IPS-18a (cell line): ENCODE measurements at regions not wholly inside any gene's neighbourhood (a gene's known extent, or its start where the extent isn't known, plus 50 kb on each side); places are given as distances from the start of the nearest gene placed in this dataset.

Experiments used
- H3K27ac ChIP-seq: one replicate; pipeline ENCODE4 v1.5.1; 2013; ENCODE audit warnings: low read length
- H3K27me3 ChIP-seq: one replicate; pipeline ENCODE4 v1.6.1; 2013; ENCODE audit warnings: mild to moderate bottlenecking, low read length; ENCODE audit not compliant: control insufficient read depth, insufficient read depth
- H3K36me3 ChIP-seq: one replicate; pipeline ENCODE4 v1.6.1; 2013; ENCODE audit warnings: low read depth, low read length; ENCODE audit not compliant: control insufficient read depth
- H3K4me1 ChIP-seq: one replicate; pipeline ENCODE4 v1.6.1; 2013; ENCODE audit warnings: low read depth, low read length; ENCODE audit not compliant: control insufficient read depth
- H3K4me3 ChIP-seq: one replicate; pipeline ENCODE4 v1.5.1; 2013; ENCODE audit warnings: low read length
- H3K9ac ChIP-seq: one replicate; pipeline ENCODE4 v1.6.1; 2013; ENCODE audit warnings: mild to moderate bottlenecking, low read length, moderate library complexity
- H3K9me3 ChIP-seq: one replicate; pipeline ENCODE4 v1.6.1; 2013; ENCODE audit warnings: low read depth, low read length; ENCODE audit not compliant: control insufficient read depth

DNA sequence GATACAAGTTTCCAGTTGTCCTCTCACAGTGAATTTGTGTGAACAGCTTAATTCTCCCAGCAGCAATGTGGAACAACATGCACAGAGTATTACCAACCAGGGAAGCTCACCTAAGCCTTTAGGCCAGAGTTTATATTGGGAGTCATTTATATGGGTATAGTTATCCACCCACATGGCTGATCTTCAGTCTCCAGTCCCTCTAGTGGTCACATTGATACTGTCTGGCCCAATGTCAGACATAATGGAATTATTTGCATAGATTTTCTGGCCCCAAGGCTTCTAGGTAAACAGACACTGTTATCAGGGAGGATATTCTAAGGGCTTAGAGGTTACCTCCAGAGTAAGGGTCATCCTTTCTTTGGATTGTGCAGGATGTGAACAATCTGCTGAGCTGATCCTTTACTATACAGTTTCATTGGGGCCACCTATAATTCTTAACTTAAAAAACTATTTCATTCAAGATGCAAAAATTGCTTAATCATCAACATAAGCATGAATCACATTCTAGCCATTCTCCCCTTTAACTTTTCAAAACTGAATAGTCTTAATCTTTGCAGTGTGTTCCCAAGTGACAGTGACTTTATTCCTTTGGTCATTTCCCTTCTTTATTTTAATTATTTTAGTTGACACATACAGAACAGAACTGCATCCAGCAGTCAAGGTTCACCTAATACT, 210.9 kb downstream of the LTN1 start:
- no peaks in the 10 kb centered on the region for H3K4me1 ChIP-seq
- H3K4me3 ChIP-seq = no peak overlapping the region
- no peaks in the 10 kb centered on the region for H3K27me3 ChIP-seq
- H3K27ac ChIP-seq = no peak overlapping the region
- no peaks in the 10 kb centered on the region for H3K9me3 ChIP-seq
- no peaks in the 10 kb centered on the region for H3K36me3 ChIP-seq
- H3K9ac ChIP-seq = no peak overlapping the region

- no peak overlapping the region for H3K4me3 ChIP-seq
- no peaks in the 10 kb centered on the region for H3K4me1 ChIP-seq
- H3K9ac ChIP-seq = no peak overlapping the region
- no peaks in the 10 kb centered on the region for H3K36me3 ChIP-seq
- H3K27me3 ChIP-seq = no peaks in the 10 kb centered on the region
- H3K27ac ChIP-seq = no peak overlapping the region
- H3K9me3 ChIP-seq = no peaks in the 10 kb centered on the region
Measured at GRCh38 chr21:28779914-28780313, 212.8 kb downstream of the LTN1 start.

- H3K27ac ChIP-seq = no peak overlapping the region
- H3K9ac ChIP-seq = no peak overlapping the region
- no peaks in the 10 kb centered on the region for H3K4me1 ChIP-seq
- H3K4me3 ChIP-seq = no peak overlapping the region
- no peaks in the 10 kb centered on the region for H3K27me3 ChIP-seq
- no peaks in the 10 kb centered on the region for H3K36me3 ChIP-seq
- no peaks in the 10 kb centered on the region for H3K9me3 ChIP-seq
Measured at GRCh38 chr21:28776251-28776650, 216.4 kb downstream of the LTN1 start.

GRCh38 chr21:28775071-28775470, 217.6 kb downstream of the LTN1 start:
- H3K4me1 ChIP-seq = no peaks in the 10 kb centered on the region
- H3K4me3 ChIP-seq = no peak overlapping the region
- H3K36me3 ChIP-seq = no peaks in the 10 kb centered on the region
- H3K27ac ChIP-seq = no peak overlapping the region
- no peak overlapping the region for H3K9ac ChIP-seq
- H3K9me3 ChIP-seq = no peaks in the 10 kb centered on the region
- no peaks in the 10 kb centered on the region for H3K27me3 ChIP-seq

DNA sequence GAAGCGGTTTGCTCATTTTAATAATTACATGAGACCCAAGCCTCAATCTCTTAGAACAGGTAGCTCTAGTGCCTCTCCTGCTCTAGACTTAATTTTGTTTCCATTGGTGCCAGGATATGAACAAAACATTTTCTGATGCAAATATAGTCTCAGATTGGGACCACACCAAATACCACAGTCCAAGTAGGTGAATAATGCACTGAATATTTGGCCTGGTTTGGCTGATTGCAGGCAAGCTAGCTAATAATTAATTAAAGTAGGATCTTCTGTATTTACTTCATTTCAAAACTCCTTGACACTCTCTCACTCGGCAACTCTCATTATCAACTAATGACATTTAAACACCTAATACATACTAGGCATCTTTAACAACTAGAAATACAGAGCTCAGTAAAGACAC, 219.6 kb downstream of the LTN1 start:
- H3K36me3 ChIP-seq = no peaks in the 10 kb centered on the region
- no peak overlapping the region for H3K4me3 ChIP-seq
- no peaks in the 10 kb centered on the region for H3K9me3 ChIP-seq
- no peaks in the 10 kb centered on the region for H3K27me3 ChIP-seq
- H3K27ac ChIP-seq = no peak overlapping the region
- H3K9ac ChIP-seq = no peak overlapping the region
- no peaks in the 10 kb centered on the region for H3K4me1 ChIP-seq

- Histone ChIP-seq H3K36me3 (no peaks in the 10 kb centered on the region), H3K4me3 (no peak overlapping the region), H3K9ac (no peak overlapping the region), H3K4me1 (no peaks in the 10 kb centered on the region), H3K27me3 (no peaks in the 10 kb centered on the region), H3K9me3 (no peaks in the 10 kb centered on the region), H3K27ac (no peak overlapping the region)
Measured at GRCh38 chr21:28771790-28772501, 220.7 kb downstream of the LTN1 start.

GRCh38 chr21:28770867-28771661, 221.6 kb downstream of the LTN1 start:
- Histone ChIP-seq H3K9ac (no peak overlapping the region), H3K4me3 (no peak overlapping the region), H3K9me3 (no peaks in the 10 kb centered on the region), H3K4me1 (no peaks in the 10 kb centered on the region), H3K36me3 (no peaks in the 10 kb centered on the region), H3K27me3 (no peaks in the 10 kb centered on the region), H3K27ac (no peak overlapping the region)

DNA sequence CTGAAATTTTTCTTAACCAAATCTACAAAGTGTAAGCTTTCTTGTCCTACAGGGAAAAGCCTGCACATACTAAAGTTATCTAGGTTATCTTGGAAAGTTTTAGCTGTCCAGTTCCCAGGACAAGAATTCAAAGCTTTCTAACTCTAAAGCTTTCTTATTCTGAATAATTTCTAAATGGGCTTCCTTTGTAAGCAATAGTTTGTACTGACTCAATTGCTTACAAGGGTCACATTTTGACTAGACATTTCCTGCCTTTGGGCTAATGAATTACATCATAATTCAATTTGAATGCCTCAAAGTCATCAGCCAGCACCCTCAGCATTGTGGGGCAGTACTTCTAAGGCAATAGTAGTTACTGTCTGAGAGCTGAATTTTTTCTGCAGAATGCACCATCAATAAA, 223.0 kb downstream of the LTN1 start:
- Histone ChIP-seq H3K9ac (no peak overlapping the region), H3K4me1 (no peaks in the 10 kb centered on the region), H3K9me3 (no peaks in the 10 kb centered on the region)

DNA sequence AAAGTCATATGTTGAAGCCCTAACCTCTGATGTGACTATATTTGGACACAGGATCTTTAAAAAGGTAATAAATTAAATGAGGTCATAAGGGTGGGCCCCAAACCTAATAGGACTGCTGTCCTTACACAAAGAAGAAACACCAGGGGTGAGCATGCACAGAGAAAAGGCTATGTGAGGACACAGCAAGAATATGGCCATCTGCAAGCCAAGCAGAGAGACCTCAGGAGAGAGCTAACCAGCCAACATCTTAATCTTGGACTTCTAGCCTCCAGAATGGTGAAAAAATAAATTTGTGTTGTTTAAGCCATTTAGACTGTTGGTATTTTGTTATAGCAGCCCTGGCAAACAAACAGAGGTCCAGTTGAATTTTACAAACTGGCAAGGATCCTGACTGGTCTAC, 223.9 kb downstream of the LTN1 start:
- Histone ChIP-seq H3K9ac (no peak overlapping the region), H3K27ac (no peak overlapping the region)

More for the DNA sequence above, 223.0 kb downstream of the LTN1 start:
- H3K27ac ChIP-seq = no peak overlapping the region
- H3K4me3 ChIP-seq = no peak overlapping the region
- no peaks in the 10 kb centered on the region for H3K27me3 ChIP-seq
- H3K36me3 ChIP-seq = no peaks in the 10 kb centered on the region

DNA sequence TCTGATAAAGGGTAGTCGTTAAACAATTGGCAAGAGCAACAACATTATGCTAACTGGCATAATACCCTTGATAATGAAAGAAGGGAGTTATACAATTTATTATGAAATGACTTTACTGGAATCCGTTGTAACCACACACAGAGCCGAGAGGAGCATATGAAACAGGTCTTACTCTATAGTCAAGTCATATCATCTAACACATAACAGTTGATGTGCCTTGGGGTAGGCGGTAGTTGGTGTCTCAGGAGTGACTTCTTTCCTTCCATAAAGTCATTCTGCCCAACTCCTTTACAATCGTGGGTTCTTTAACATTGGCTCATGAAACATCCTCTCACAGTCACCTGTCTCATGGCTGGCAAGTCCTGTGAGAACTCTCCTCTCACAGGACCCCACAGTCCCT, 225.2 kb downstream of the LTN1 start:
- Histone ChIP-seq H3K4me3 (no peak overlapping the region), H3K36me3 (no peaks in the 10 kb centered on the region), H3K27ac (no peak overlapping the region), H3K27me3 (no peaks in the 10 kb centered on the region), H3K9ac (no peak overlapping the region), H3K9me3 (no peaks in the 10 kb centered on the region), H3K4me1 (no peaks in the 10 kb centered on the region)

More for the DNA sequence above, 223.9 kb downstream of the LTN1 start:
- H3K36me3 ChIP-seq = no peaks in the 10 kb centered on the region
- H3K9me3 ChIP-seq = no peaks in the 10 kb centered on the region
- no peaks in the 10 kb centered on the region for H3K27me3 ChIP-seq
- H3K4me3 ChIP-seq = no peak overlapping the region
- no peaks in the 10 kb centered on the region for H3K4me1 ChIP-seq

GRCh38 chr21:28763809-28764418, 228.8 kb downstream of the LTN1 start:
- Histone ChIP-seq H3K27me3 (no peaks in the 10 kb centered on the region), H3K9me3 (no peaks in the 10 kb centered on the region), H3K4me1 (no peaks in the 10 kb centered on the region), H3K4me3 (no peak overlapping the region), H3K27ac (no peak overlapping the region), H3K36me3 (no peaks in the 10 kb centered on the region), H3K9ac (no peak overlapping the region)
